ENCODE measurements at regions not wholly inside any gene's neighbourhood (a gene's known extent, or its start where the extent isn't known, plus 50 kb on each side); places are given as distances from the start of the nearest gene placed in this dataset.
A peak's percentile ranks its signal among the peaks of the same experiment; 100 is the strongest.

- DNase-seq (ENCODE audit: low read depth), result no peak
Measured at GRCh38 chr3:168648321-168648720, 552.6 kb upstream of the GOLIM4 start.

- no peak for DNase-seq (ENCODE audit: low read depth)
Measured at GRCh38 chr3:168647582-168647981, 551.9 kb upstream of the GOLIM4 start.

- no peak for DNase-seq (ENCODE audit: low read depth)
Measured at GRCh38 chr3:168645180-168645579, 549.5 kb upstream of the GOLIM4 start.

GRCh38 chr3:168628549-168628948, 532.8 kb upstream of the GOLIM4 start:
- DNase-seq (ENCODE audit: low read depth), result no peak

GRCh38 chr3:168625477-168625876, 529.8 kb upstream of the GOLIM4 start:
- DNase-seq (ENCODE audit: low read depth), result no peak

- DNase-seq (ENCODE audit: low read depth), result no peak
Measured at GRCh38 chr3:168624892-168625448, 529.2 kb upstream of the GOLIM4 start.

- no peak for DNase-seq (ENCODE audit: low read depth)
Measured at GRCh38 chr3:168624195-168624594, 528.5 kb upstream of the GOLIM4 start.

- DNase-seq (ENCODE audit: low read depth), result no peak
Measured at GRCh38 chr3:168622795-168623194, 527.1 kb upstream of the GOLIM4 start.

- DNase-seq (ENCODE audit: low read depth), result peak; percentile 24
Measured at GRCh38 chr3:168620854-168621253, 525.1 kb upstream of the GOLIM4 start.

- no peak for DNase-seq (ENCODE audit: low read depth)
Measured at GRCh38 chr3:168618827-168619470, 523.2 kb upstream of the GOLIM4 start.

- no peak for DNase-seq (ENCODE audit: low read depth)
Measured at GRCh38 chr3:168617658-168618057, 521.9 kb upstream of the GOLIM4 start.

GRCh38 chr3:168616915-168617314, 521.2 kb upstream of the GOLIM4 start:
- DNase-seq (ENCODE audit: low read depth), result no peak

GRCh38 chr3:168615493-168616020, 519.8 kb upstream of the GOLIM4 start:
- DNase-seq (ENCODE audit: low read depth), result no peak

- no peak for DNase-seq (ENCODE audit: low read depth)
Measured at GRCh38 chr3:168613151-168613550, 517.4 kb upstream of the GOLIM4 start.

- DNase-seq (ENCODE audit: low read depth), result no peak
Measured at GRCh38 chr3:168612671-168613070, 516.9 kb upstream of the GOLIM4 start.

GRCh38 chr3:168611826-168612225, 516.1 kb upstream of the GOLIM4 start:
- no peak for DNase-seq (ENCODE audit: low read depth)

- no peak for DNase-seq (ENCODE audit: low read depth)
Measured at GRCh38 chr3:168608926-168609325, 513.2 kb upstream of the GOLIM4 start.

- DNase-seq (ENCODE audit: low read depth), result no peak
Measured at GRCh38 chr3:168604767-168605166, 509.0 kb upstream of the GOLIM4 start.

- no peak for DNase-seq (ENCODE audit: low read depth)
Measured at GRCh38 chr3:168598250-168598649, 502.5 kb upstream of the GOLIM4 start.

GRCh38 chr3:168596175-168596823, 500.6 kb upstream of the GOLIM4 start:
- no peak for DNase-seq (ENCODE audit: low read depth)

- no peak for DNase-seq (ENCODE audit: low read depth)
Measured at GRCh38 chr3:168591587-168591986, 495.9 kb upstream of the GOLIM4 start.

- no peak for DNase-seq (ENCODE audit: low read depth)
Measured at GRCh38 chr3:168589376-168589775, 493.7 kb upstream of the GOLIM4 start.

- no peak for DNase-seq (ENCODE audit: low read depth)
Measured at GRCh38 chr3:168585544-168585943, 489.8 kb upstream of the GOLIM4 start.
